Adrenal gland (tissue), 5 donors: ENCODE measurements at regions not wholly inside any gene's neighbourhood (a gene's known extent, or its start where the extent isn't known, plus 50 kb on each side); places are given as distances from the start of the nearest gene placed in this dataset.
"Not testable (repeated sequence)": the region's sequence is repeated elsewhere in the genome, so short reads cannot be mapped to it uniquely, and the experiment has no call there.

Source experiments
- CTCF ChIP-seq, 6 experiments: fragments of 450-650 bp in 4 of 6; fragments of 200-600 bp in 2 of 6; sonication (generic) in 1 of 6; IDR thresholded peaks; 1 replicate in 5 of 6; 2 replicates in 1 of 6; pipeline versions ENCODE4 v1.5.1 to v1.8.0; 2016 to 2021; ENCODE audit warnings: antibody characterized with exemption in 6 of 6, mild to moderate bottlenecking in 2 of 6, moderate library complexity in 1 of 6
- POLR2A ChIP-seq, 2 donors: fragments of 450-650 bp; IDR thresholded peaks; one replicate each; pipeline ENCODE4 v1.6.1; 2017; ENCODE audit warnings: antibody characterized with exemption in 2 of 2, mild to moderate bottlenecking in 2 of 2, moderate library complexity in 1 of 2
- donor health status: DM: no; HTN: no; CAD: no.

- TF ChIP-seq CTCF, POLR2A (IDR thresholded peaks at IDR 0.05): not testable (repeated sequence)
Measured at GRCh38 chr2:223330747-223331146, 271.4 kb downstream of the SCG2 start.
